K562 (cell line): ENCODE measurements at regions not wholly inside any gene's neighbourhood (a gene's known extent, or its start where the extent isn't known, plus 50 kb on each side); places are given as distances from the start of the nearest gene placed in this dataset.

Experiments used
- ATAC-seq: fragments of 200-7000 bp; cut with Tn5 transposase; 3 replicates; pipeline ENCODE4 v1.9.1; 2020; ENCODE audit warnings: moderate library complexity
- BruUV-seq: library from RNA; stranded (reverse); fragments of 400-500 nt; replicated peaks from 2 replicates; lab custom pipeline; 2021; lab: Mats Ljungman, UMichigan
- CTCF ChIA-PET: fragments of 300-600 bp; formaldehyde crosslinking; extraction: SDS; loops from one replicate; lab custom pipeline; 2021; ENCODE audit warnings: low intra/inter-chr PET ratio; lab: Yijun Ruan, JAX
- POLR2A ChIA-PET: fragments of 300-600, 350-650 bp; sonication (Branson Sonifier 250); formaldehyde crosslinking; extraction: SDS; loops from one replicate; lab custom pipeline; 2021; ENCODE audit warnings: antibody characterized with exemption, inconsistent platforms; lab: Yijun Ruan, JAX
- DNase-seq, 4 experiments: peaks; one replicate each; pipeline versions ENCODE4 v3.0.0 to v3.0.0-alpha.2; 2011 to 2018; ENCODE audit warnings: low spot score in 3 of 4, mixed read lengths in 3 of 4; ENCODE audit errors: extremely low read depth in 1 of 4
- FAIRE-seq: peaks from 2 replicates; lab custom pipeline; 2011; peaks lifted over from hg19 to GRCh38; lab: Jason Lieb, UNC
- H2AFZ ChIP-seq: 2 replicates; pipeline ENCODE4 v1.6.0; 2011; ENCODE audit warnings: low read depth, low read length, control low read depth, inconsistent platforms
- H3K27ac ChIP-seq: fragments of 200-600 bp; 3 replicates; pipeline ENCODE4 v1.8.0; 2011; ENCODE audit warnings: low read depth, mild to moderate bottlenecking, control low read depth, inconsistent platforms, low read length, moderate library complexity, mixed read lengths; ENCODE audit errors: extremely low read depth
- H3K27me3 ChIP-seq, 2 experiments: fragments of 300-600 bp in 1 of 2; 2 replicates in 1 of 2; 3 replicates in 1 of 2; pipeline versions ENCODE4 v1.6.0 to v1.8.0; 2011; ENCODE audit warnings: inconsistent platforms in 2 of 2, low read length in 2 of 2, mild to moderate bottlenecking in 1 of 2, mixed read lengths in 1 of 2, moderate library complexity in 1 of 2; ENCODE audit not compliant: control insufficient read depth in 2 of 2, insufficient read depth in 2 of 2
- H3K36me3 ChIP-seq: fragments of 300-600 bp; 3 replicates; pipeline ENCODE4 v1.8.0; 2011; ENCODE audit warnings: mild to moderate bottlenecking, low read length, inconsistent platforms; ENCODE audit not compliant: control insufficient read depth, insufficient read depth
- H3K4me1 ChIP-seq, 2 experiments: fragments of 200-600 bp in 1 of 2; replicated peaks in 1 of 2; 2 replicates in 1 of 2; 3 replicates in 1 of 2; pipeline versions ENCODE4 v1.5.1 to v1.8.0; 2011; ENCODE audit warnings: inconsistent platforms in 2 of 2, low read length in 2 of 2, mild to moderate bottlenecking in 1 of 2, mixed read lengths in 1 of 2, moderate library complexity in 1 of 2; ENCODE audit not compliant: control insufficient read depth in 2 of 2, insufficient read depth in 2 of 2
- H3K4me2 ChIP-seq: 2 replicates; pipeline ENCODE4 v1.6.1; 2011; ENCODE audit warnings: low read length, control low read depth, inconsistent platforms, mixed read lengths; ENCODE audit not compliant: insufficient read depth
- H3K4me3 ChIP-seq: fragments of 200-600 bp; sonication (generic), shearing (Covaris generic); 2 replicates; pipeline ENCODE4 v1.5.1; 2016; ENCODE audit warnings: control low read depth, inconsistent platforms
- H3K79me2 ChIP-seq: fragments of 200-600 bp; 3 replicates; pipeline ENCODE4 v1.8.0; 2011; ENCODE audit warnings: low read length, inconsistent platforms; ENCODE audit not compliant: control insufficient read depth, insufficient read depth
- H3K9ac ChIP-seq, 2 experiments: 2 replicates each; pipeline versions ENCODE4 v1.6.0 to v1.6.1; 2011; ENCODE audit warnings: low read depth in 2 of 2, low read length in 2 of 2, control low read depth in 1 of 2, inconsistent platforms in 1 of 2, mild to moderate bottlenecking in 1 of 2, mixed read lengths in 1 of 2; ENCODE audit not compliant: insufficient read depth in 1 of 2
- H3K9me1 ChIP-seq: one replicate; pipeline ENCODE4 v1.6.0; 2011; ENCODE audit warnings: inconsistent platforms, mild to moderate bottlenecking, low read length, moderate library complexity; ENCODE audit not compliant: control insufficient read depth, insufficient read depth
- H3K9me3 ChIP-seq: replicated peaks from 2 replicates; pipeline ENCODE4 v1.5.1; 2011; ENCODE audit warnings: low read depth, low read length, inconsistent platforms; ENCODE audit not compliant: control insufficient read depth, insufficient read depth
- H4K20me1 ChIP-seq: replicated peaks from 2 replicates; pipeline ENCODE4 v1.6.1; 2011; ENCODE audit warnings: low read length, inconsistent platforms, mixed read lengths; ENCODE audit not compliant: control insufficient read depth, insufficient read depth
- E2F1 ChIP-seq: sonication (generic); formaldehyde crosslinking; IDR thresholded peaks from 2 replicates; pipeline ENCODE4 v1.8.1; 2023; ENCODE audit warnings: mild to moderate bottlenecking, missing genetic modification reagents, moderate library complexity
- MEF2D ChIP-seq: conservative IDR thresholded peaks from 2 replicates; pipeline ENCODE4 v1.6.1; 2016; ENCODE audit warnings: low read depth, missing genetic modification characterization, missing compliant biosample characterization
- MEIS2 ChIP-seq: fragments of 450-650 bp; IDR thresholded peaks from 2 replicates; pipeline ENCODE4 v1.6.1; 2014; ENCODE audit warnings: mild to moderate bottlenecking; ENCODE audit not compliant: partially characterized antibody
- PCBP1 ChIP-seq: fragments of 200-400 bp; formaldehyde crosslinking; IDR thresholded peaks from 2 replicates; pipeline ENCODE4 v1.6.1; 2018; ENCODE audit warnings: mild to moderate bottlenecking, low read depth, low read length; ENCODE audit not compliant: poor library complexity, severe bottlenecking
- TFE3 ChIP-seq: fragments of 450-650 bp; formaldehyde crosslinking; IDR thresholded peaks from 2 replicates; pipeline ENCODE4 v1.4.0; 2020; ENCODE audit warnings: mild to moderate bottlenecking, mixed read lengths
- XRCC5 ChIP-seq: fragments of 200-400 bp; formaldehyde crosslinking; IDR thresholded peaks from 2 replicates; pipeline ENCODE4 v1.6.1; 2017; ENCODE audit warnings: low read depth, mild to moderate bottlenecking, low read length
- ZBTB17 ChIP-seq: fragments of 450-650 bp; formaldehyde crosslinking; IDR thresholded peaks from 2 replicates; pipeline ENCODE4 v1.4.0; 2020; ENCODE audit warnings: mild to moderate bottlenecking
- ZFP30 ChIP-seq: fragments of 250-450 bp; sonication (Bioruptor Pico); IDR thresholded peaks from 2 replicates; pipeline ENCODE4 v1.8.0; 2022; ENCODE audit warnings: moderate library complexity, mild to moderate bottlenecking, inconsistent platforms, borderline replicate concordance
- ZFP36 ChIP-seq: fragments of 150-350 bp; IDR thresholded peaks from 2 replicates; pipeline ENCODE4 v1.6.1; 2018; ENCODE audit warnings: low read length, low read depth; ENCODE audit not compliant: partially characterized antibody
- WGBS: fragments of 100-300 bp; shearing (Covaris generic); methylation state at CpG from one replicate; pipeline ENCODE4 v1.1.6; 2016; ENCODE audit warnings: low coverage, mixed read lengths; ENCODE audit not compliant: insufficient coverage; ENCODE audit errors: missing lambda C conversion rate; 5-methylcytosine and 5-hydroxymethylcytosine counted together
- in situ Hi-C: fragments of 300-500 bp; cut with MboI; formaldehyde crosslinking; loops from 4 replicates; pipeline ENCODE4 v1.15.0; 2018; ENCODE audit warnings: inconsistent platforms, mixed read lengths
- intact Hi-C: fragments of 100-400 bp; cut with micrococcal nuclease; formaldehyde crosslinking; loops from 2 replicates; pipeline ENCODE4 v1.14.2; 2022
- TF ChIP-seq, protein P1 (sequence below), 2 experiments: fragments of 450-650 bp; IDR thresholded peaks; 2 replicates each; pipeline ENCODE4 v1.6.1; 2016
- TF ChIP-seq, protein P2 (sequence below): fragments of 450-650 bp; IDR thresholded peaks from 2 replicates; pipeline ENCODE4 v1.6.1; 2017; ENCODE audit warnings: antibody characterized with exemption

DNA sequence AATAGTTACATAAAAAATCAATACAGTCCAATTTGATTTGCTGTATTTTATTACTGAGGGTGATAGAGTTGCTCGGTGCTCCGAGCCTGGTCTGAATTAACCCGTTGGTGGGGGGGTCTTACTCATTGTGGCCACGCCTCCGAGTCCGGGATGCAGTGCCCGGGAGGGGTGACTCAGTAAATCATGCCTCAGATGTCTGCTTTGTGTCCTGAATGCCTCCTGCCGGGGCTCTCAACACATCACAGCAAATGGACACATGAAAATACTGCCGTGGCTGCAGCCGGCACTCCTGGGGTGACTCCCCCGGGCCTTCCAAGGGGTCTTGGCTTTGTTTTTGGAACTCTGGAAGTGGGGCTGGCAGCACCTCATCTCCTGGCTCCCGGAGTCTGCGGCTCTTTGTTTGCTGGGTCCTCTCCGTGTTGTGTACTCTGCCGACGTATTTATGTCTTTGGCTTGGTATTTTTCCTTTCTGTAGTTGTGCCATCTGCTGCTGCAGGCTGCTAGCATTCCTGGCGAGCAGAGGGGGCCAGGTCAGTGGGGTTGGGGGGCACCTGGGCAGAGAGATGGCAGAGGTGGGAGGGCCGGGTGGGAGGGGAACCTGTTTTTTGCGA, 129.0 kb downstream of the AACS start:
- H3K9me1 ChIP-seq: no peaks in the 10 kb centered on the region
- H3K27me3 ChIP-seq: peaks cover 4 to 25% of the 10 kb centered on the region in 2 experiments; a peak in 3 of 5 replicates
- in situ Hi-C loops: no loop called here
- ATAC-seq (peak; percentile 86), FAIRE-seq (no peak), DNase-seq (peak; percentile 25 to 42 (median 30))
- H3K9me3 ChIP-seq: no peaks in the 10 kb centered on the region
- no peaks in the 10 kb centered on the region; a peak in 1 of 5 replicates for H3K4me1 ChIP-seq
- H3K4me3 ChIP-seq: no peak overlapping the region
- H3K4me2 ChIP-seq: no peak overlapping the region
- H3K79me2 ChIP-seq: no peaks in the 10 kb centered on the region
- CTCF ChIA-PET: no interaction called here
- intact Hi-C loops: no loop called here
- no peak overlapping the region for H3K27ac ChIP-seq
- 5% methylated on average over 17 of the region's 19 CpGs for WGBS
- no peaks in the 10 kb centered on the region for H3K36me3 ChIP-seq
- no TSS peak for BruUV-seq
- POLR2A ChIA-PET: interaction anchor here (0.8 kb wide), 1 partner anchor 693 kb away, joined by 3 read pairs; no protein-coding TSS in a partner anchor
- no peak overlapping the region for H2AFZ ChIP-seq
- H4K20me1 ChIP-seq: peaks cover 4% of the 10 kb centered on the region; the same call in 1 of the 2 replicates
- H3K9ac ChIP-seq: no peak overlapping the region
- TF ChIP-seq E2F1 (CRISPR knock-in tag) (no peak), TFE3 (CRISPR knock-in tag) (no peak), MEIS2 (peak; percentile 72), MEF2D (tag) (no peak), PCBP1 (no peak), ZFP30 (CRISPR knock-in tag) (no peak), XRCC5 (no peak), ZFP36 (no peak), ZBTB17 (CRISPR knock-in tag) (peak; percentile 75; the same call in 1 of the 2 replicates)
- TF ChIP-seq, protein P1, sequence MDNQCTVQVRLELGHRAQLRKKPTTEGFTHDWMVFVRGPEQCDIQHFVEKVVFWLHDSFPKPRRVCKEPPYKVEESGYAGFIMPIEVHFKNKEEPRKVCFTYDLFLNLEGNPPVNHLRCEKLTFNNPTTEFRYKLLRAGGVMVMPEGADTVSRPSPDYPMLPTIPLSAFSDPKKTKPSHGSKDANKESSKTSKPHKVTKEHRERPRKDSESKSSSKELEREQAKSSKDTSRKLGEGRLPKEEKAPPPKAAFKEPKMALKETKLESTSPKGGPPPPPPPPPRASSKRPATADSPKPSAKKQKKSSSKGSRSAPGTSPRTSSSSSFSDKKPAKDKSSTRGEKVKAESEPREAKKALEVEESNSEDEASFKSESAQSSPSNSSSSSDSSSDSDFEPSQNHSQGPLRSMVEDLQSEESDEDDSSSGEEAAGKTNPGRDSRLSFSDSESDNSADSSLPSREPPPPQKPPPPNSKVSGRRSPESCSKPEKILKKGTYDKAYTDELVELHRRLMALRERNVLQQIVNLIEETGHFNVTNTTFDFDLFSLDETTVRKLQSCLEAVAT (IDR thresholded peaks at IDR 0.05): peak in 1 of 2 experiments; percentile 34; a peak in 1 of 4 replicates
- TF ChIP-seq, protein P2, sequence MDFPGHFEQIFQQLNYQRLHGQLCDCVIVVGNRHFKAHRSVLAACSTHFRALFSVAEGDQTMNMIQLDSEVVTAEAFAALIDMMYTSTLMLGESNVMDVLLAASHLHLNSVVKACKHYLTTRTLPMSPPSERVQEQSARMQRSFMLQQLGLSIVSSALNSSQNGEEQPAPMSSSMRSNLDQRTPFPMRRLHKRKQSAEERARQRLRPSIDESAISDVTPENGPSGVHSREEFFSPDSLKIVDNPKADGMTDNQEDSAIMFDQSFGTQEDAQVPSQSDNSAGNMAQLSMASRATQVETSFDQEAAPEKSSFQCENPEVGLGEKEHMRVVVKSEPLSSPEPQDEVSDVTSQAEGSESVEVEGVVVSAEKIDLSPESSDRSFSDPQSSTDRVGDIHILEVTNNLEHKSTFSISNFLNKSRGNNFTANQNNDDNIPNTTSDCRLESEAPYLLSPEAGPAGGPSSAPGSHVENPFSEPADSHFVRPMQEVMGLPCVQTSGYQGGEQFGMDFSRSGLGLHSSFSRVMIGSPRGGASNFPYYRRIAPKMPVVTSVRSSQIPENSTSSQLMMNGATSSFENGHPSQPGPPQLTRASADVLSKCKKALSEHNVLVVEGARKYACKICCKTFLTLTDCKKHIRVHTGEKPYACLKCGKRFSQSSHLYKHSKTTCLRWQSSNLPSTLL: no peak
